ENCODE measurements at regions not wholly inside any gene's neighbourhood (a gene's known extent, or its start where the extent isn't known, plus 50 kb on each side); places are given as distances from the start of the nearest gene placed in this dataset.

- TF ChIP-seq CTCF (IDR thresholded peaks at IDR 0.05): no peak
- TF ChIP-seq EZH2 (IDR thresholded peaks at IDR 0.05): no peak
Observed at GRCh38 chr5:57680686-57681085, 198.1 kb upstream of the ACTBL2 start.
